ENCODE measurements at regions not wholly inside any gene's neighbourhood (a gene's known extent, or its start where the extent isn't known, plus 50 kb on each side); places are given as distances from the start of the nearest gene placed in this dataset.

DNA sequence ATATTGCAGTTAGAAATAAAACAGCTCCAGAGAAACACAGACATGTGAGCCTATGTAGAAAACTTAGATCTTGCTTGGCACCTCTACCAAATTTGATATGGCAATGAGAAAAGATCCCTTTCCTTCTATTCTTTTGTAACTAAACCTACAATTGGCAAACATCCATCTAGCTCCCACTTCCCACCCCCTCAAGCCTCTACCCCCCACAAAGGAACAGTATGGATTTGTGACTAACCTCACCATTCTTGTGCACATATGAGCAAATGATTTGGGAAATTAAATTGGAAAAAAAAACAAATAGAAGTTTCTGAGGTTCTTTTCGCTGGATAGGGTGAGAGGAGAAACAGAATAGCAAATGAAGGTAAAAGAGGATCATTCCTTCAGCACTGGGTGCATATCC lies 85.8 kb upstream of the TIAM2 start:
- DNase-seq = no peak
- intact Hi-C loops (cut with micrococcal nuclease) = no loop called here
- POLR2A ChIA-PET = no interaction called here
- no peaks in the 10 kb centered on the region for H3K36me3 Mint-ChIP-seq (ENCODE audit: low read depth)
- no peaks in the 10 kb centered on the region for H3K27me3 Mint-ChIP-seq
- TF ChIP-seq, protein P1, sequence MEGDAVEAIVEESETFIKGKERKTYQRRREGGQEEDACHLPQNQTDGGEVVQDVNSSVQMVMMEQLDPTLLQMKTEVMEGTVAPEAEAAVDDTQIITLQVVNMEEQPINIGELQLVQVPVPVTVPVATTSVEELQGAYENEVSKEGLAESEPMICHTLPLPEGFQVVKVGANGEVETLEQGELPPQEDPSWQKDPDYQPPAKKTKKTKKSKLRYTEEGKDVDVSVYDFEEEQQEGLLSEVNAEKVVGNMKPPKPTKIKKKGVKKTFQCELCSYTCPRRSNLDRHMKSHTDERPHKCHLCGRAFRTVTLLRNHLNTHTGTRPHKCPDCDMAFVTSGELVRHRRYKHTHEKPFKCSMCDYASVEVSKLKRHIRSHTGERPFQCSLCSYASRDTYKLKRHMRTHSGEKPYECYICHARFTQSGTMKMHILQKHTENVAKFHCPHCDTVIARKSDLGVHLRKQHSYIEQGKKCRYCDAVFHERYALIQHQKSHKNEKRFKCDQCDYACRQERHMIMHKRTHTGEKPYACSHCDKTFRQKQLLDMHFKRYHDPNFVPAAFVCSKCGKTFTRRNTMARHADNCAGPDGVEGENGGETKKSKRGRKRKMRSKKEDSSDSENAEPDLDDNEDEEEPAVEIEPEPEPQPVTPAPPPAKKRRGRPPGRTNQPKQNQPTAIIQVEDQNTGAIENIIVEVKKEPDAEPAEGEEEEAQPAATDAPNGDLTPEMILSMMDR (IDR thresholded peaks at IDR 0.05) = no peak
- H3K27ac Mint-ChIP-seq = no peak overlapping the region
- CTCF ChIA-PET = interaction anchor here (1.1 to 5.6 kb wide), 4 partner anchors 19 to 268 kb away, joined by 3 to 23 read pairs (median 8); no protein-coding TSS in a partner anchor
- peaks cover 3% of the 10 kb centered on the region for H3K4me1 Mint-ChIP-seq (ENCODE audit: low read depth)
- no peaks in the 10 kb centered on the region for H3K9me3 Mint-ChIP-seq
- no peak for ATAC-seq
- H3K4me3 Mint-ChIP-seq = no peak overlapping the region

DNA sequence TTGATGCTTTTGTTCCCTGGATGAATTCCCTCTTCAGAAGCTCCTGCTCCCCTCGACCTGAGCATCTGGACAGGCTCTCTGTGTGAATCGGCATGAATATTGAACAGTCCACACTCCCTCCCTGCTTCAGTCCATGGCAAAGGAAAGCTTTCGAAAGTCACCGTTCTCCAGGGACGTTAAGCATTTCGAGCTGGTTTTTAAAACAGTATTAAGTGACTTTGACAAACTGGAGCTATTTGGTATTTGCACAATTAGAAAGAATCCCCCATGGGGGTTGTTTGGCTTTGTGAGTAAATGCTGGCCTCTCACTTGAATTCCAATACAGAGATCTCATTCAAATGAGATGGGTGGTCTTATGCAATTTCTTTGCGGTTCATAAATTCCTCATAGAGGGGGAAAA lies 85.3 kb upstream of the TIAM2 start:
- intact Hi-C loops (cut with micrococcal nuclease) = no loop called here

DNA sequence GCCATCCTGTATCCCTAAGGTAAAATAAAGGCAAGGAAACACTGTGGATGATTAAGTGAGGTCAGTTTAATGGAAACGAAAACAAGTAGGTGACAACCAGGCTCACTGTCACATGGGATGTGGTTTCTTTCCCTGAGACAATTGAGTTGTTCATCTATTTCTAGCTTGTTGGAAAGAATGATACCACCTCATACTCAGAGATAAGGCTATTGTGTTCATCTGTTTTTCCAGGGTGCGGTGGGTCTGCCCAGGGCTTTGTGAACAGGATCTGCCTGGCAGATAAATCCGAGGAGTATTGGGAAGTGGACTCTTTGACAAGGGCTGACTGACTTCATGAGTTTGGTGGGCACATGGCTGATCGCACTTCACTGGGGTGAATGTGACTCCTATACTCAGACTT lies 80.8 kb upstream of the TIAM2 start:
- Mint-ChIP-seq H3K9me3 (no peaks in the 10 kb centered on the region), H3K4me1 (ENCODE audit: low read depth) (peaks cover 7% of the 10 kb centered on the region), H3K4me3 (no peak overlapping the region), H3K36me3 (ENCODE audit: low read depth) (no peaks in the 10 kb centered on the region), H3K27ac (no peak overlapping the region), H3K27me3 (no peaks in the 10 kb centered on the region)
- ChIA-PET POLR2A (no interaction called here), CTCF (interaction anchor here (2.1 kb wide), 1 partner anchor 13 kb away, joined by 13 read pairs; no protein-coding TSS in a partner anchor)
- TF ChIP-seq, protein P1 (IDR thresholded peaks at IDR 0.05) = no peak
- DNase-seq (no peak), ATAC-seq (no peak)
- intact Hi-C loops (cut with micrococcal nuclease) = no loop called here

More for the DNA sequence above, 85.3 kb upstream of the TIAM2 start:
- TF ChIP-seq, protein P1 (IDR thresholded peaks at IDR 0.05) = no peak
- ATAC-seq (no peak), DNase-seq (no peak)
- Mint-ChIP-seq H3K27me3 (no peaks in the 10 kb centered on the region), H3K36me3 (ENCODE audit: low read depth) (no peaks in the 10 kb centered on the region), H3K4me3 (no peak overlapping the region), H3K27ac (no peak overlapping the region), H3K9me3 (no peaks in the 10 kb centered on the region), H3K4me1 (ENCODE audit: low read depth) (peaks cover 8% of the 10 kb centered on the region)
- POLR2A ChIA-PET = no interaction called here
- CTCF ChIA-PET = interaction anchor here (0.7 to 5.6 kb wide), 4 partner anchors 15 to 268 kb away, joined by 3 to 23 read pairs (median 7); no protein-coding TSS in a partner anchor

DNA sequence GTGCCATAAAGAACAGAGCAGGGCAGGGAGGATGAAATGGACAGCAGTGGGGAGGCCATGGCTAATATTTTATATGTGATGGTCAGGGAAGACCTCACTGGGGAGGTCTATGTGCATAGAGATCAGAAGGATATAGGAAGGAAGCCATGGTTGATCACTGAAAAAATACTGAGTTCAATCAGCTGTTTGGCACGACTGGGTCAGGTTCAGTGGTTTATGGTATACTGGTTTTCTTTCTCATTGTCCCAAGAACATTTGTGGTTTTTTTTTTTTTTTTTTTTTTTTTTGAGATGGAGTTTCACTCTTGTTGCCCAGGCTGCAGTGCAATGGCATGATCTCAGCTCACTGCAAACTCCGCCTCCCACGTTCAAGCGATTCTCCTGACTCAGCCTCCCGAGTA lies 78.3 kb upstream of the TIAM2 start:
- Mint-ChIP-seq H3K4me1 (ENCODE audit: low read depth) (peaks cover 16% of the 10 kb centered on the region), H3K36me3 (ENCODE audit: low read depth) (no peaks in the 10 kb centered on the region), H3K27ac (no peak overlapping the region), H3K9me3 (no peaks in the 10 kb centered on the region), H3K27me3 (no peaks in the 10 kb centered on the region), H3K4me3 (no peak overlapping the region)
- ChIA-PET POLR2A (no interaction called here), CTCF (interaction anchor here (1.2 to 4.8 kb wide), 3 partner anchors 11 to 261 kb away, joined by 3 to 46 read pairs (median 4); no protein-coding TSS in a partner anchor)
- ATAC-seq (no peak), DNase-seq (no peak)
- intact Hi-C loops (cut with micrococcal nuclease) = no loop called here
- TF ChIP-seq, protein P1 (IDR thresholded peaks at IDR 0.05) = no peak

DNA sequence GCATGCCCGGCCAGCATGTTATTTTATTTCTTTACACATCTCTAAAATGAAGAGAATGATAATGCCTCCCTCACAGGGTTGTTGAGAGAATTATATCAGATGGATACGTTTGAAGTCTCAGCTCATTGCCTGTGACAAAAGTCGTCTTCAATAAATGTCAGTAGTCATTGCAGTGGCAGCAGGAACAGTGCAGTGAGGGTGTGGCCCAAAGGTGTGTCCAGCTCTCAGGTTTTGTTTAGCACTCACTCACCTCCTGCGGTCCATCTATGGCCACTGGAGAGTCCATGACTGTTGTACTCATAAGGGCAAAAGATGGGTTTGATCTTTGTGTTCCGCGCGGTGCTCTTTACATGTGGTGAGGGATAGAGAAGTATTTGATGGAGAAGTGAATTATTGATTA lies 77.2 kb upstream of the TIAM2 start:
- Mint-ChIP-seq H3K4me1 (ENCODE audit: low read depth) (peaks cover 17% of the 10 kb centered on the region), H3K9me3 (no peaks in the 10 kb centered on the region), H3K36me3 (ENCODE audit: low read depth) (no peaks in the 10 kb centered on the region), H3K4me3 (no peak overlapping the region), H3K27ac (no peak overlapping the region), H3K27me3 (no peaks in the 10 kb centered on the region)
- intact Hi-C loops (cut with micrococcal nuclease) = no loop called here
- DNase-seq (no peak), ATAC-seq (no peak)
- TF ChIP-seq, protein P1 (IDR thresholded peaks at IDR 0.05) = no peak
- POLR2A ChIA-PET = no interaction called here
- CTCF ChIA-PET = interaction anchor here (4.8 kb wide), 1 partner anchor 10 kb away, joined by 46 read pairs; no protein-coding TSS in a partner anchor

Measured in activated CD8-positive, alpha-beta T cell treated with anti-CD3 and anti-CD28 coated beads for 36 hours (primary cell).